ENCODE measurements at regions not wholly inside any gene's neighbourhood (a gene's known extent, or its start where the extent isn't known, plus 50 kb on each side); places are given as distances from the start of the nearest gene placed in this dataset.
"Not testable (repeated sequence)": the region's sequence is repeated elsewhere in the genome, so short reads cannot be mapped to it uniquely, and the experiment has no call there.

GRCh38 chr12:126976579-126976978 is 1290.4 kb upstream of the TMEM132C start:
- peaks cover 11% of the 10 kb centered on the region for H3K27me3 Mint-ChIP-seq (ENCODE audit: low read depth)
- TF ChIP-seq CBFB (CRISPR knock-in tag; IDR thresholded peaks at IDR 0.05; ENCODE audit: low read depth), result no peak
- TF ChIP-seq, protein P1, sequence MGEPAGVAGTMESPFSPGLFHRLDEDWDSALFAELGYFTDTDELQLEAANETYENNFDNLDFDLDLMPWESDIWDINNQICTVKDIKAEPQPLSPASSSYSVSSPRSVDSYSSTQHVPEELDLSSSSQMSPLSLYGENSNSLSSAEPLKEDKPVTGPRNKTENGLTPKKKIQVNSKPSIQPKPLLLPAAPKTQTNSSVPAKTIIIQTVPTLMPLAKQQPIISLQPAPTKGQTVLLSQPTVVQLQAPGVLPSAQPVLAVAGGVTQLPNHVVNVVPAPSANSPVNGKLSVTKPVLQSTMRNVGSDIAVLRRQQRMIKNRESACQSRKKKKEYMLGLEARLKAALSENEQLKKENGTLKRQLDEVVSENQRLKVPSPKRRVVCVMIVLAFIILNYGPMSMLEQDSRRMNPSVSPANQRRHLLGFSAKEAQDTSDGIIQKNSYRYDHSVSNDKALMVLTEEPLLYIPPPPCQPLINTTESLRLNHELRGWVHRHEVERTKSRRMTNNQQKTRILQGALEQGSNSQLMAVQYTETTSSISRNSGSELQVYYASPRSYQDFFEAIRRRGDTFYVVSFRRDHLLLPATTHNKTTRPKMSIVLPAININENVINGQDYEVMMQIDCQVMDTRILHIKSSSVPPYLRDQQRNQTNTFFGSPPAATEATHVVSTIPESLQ (CRISPR knock-in tag; IDR thresholded peaks at IDR 0.05), result no peak
- ATAC-seq (no peak), DNase-seq (ENCODE audit: low spot score) (no peak)
- H3K36me3 Mint-ChIP-seq, result peaks cover 72% of the 10 kb centered on the region
- peaks cover 95% of the 10 kb centered on the region for H3K9me3 Mint-ChIP-seq
- H3K27ac Mint-ChIP-seq, result no peak overlapping the region
- CTCF ChIA-PET, result no interaction called here
- POLR2A ChIA-PET, result no interaction called here
- H3K4me1 Mint-ChIP-seq, result no peaks in the 10 kb centered on the region
- no peak overlapping the region for H3K4me3 Mint-ChIP-seq

DNA sequence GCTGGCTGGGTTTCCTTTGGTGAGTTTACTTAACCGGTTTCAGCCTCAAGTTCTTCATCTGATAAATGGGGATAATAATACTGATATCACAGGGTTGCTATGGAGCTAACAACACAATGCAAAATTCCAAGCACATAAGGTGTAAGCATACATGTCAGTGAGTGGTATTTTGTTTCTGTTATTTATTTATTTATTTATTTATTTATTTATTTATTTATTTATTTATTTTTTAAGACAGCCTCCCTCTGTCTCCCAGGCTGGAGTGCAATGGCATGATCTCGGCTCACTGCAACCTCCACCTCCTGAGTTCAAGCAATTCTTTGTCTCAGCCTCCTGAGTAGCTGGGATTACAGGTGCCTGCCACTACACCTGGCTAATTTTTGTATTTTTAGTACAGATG is 1287.4 kb upstream of the TMEM132C start:
- Mint-ChIP-seq H3K36me3 (peaks cover 59% of the 10 kb centered on the region), H3K9me3 (peaks cover 91% of the 10 kb centered on the region), H3K27me3 (ENCODE audit: low read depth) (peaks cover 11% of the 10 kb centered on the region)
- ATAC-seq; H3K27ac Mint-ChIP-seq; H3K4me1 Mint-ChIP-seq; H3K4me3 Mint-ChIP-seq; CTCF ChIA-PET; POLR2A ChIA-PET; DNase-seq (ENCODE audit: low spot score): not testable (repeated sequence)

- Mint-ChIP-seq H3K27me3 (ENCODE audit: low read depth) (peaks cover 6% of the 10 kb centered on the region), H3K27ac (no peak overlapping the region), H3K4me3 (no peak overlapping the region), H3K4me1 (no peaks in the 10 kb centered on the region), H3K36me3 (peaks cover 58% of the 10 kb centered on the region), H3K9me3 (peaks cover 88% of the 10 kb centered on the region)
- ChIA-PET CTCF (no interaction called here), POLR2A (no interaction called here)
- no peak for ATAC-seq
- DNase-seq (ENCODE audit: low spot score), result no peak
- TF ChIP-seq USF1 (CRISPR knock-in tag; IDR thresholded peaks at IDR 0.05) (no peak), ZNF121 (CRISPR knock-in tag; IDR thresholded peaks at IDR 0.05) (no peak), TP53 (CRISPR knock-in tag; IDR thresholded peaks at IDR 0.05) (no peak), NFYB (CRISPR knock-in tag; conservative IDR thresholded peaks at IDR 0.05; ENCODE audit: low read depth) (no peak), JUN (CRISPR knock-in tag; IDR thresholded peaks at IDR 0.05) (no peak), SMAD3 (CRISPR knock-in tag; IDR thresholded peaks at IDR 0.05; ENCODE audit: borderline replicate concordance) (no peak), ELF4 (CRISPR knock-in tag; IDR thresholded peaks at IDR 0.05; ENCODE audit: low read depth) (no peak), CTCF (IDR thresholded peaks at IDR 0.05) (no peak), CREB1 (CRISPR knock-in tag; IDR thresholded peaks at IDR 0.05) (no peak), ZNF512 (CRISPR knock-in tag; IDR thresholded peaks at IDR 0.05; ENCODE audit: borderline replicate concordance) (no peak), TCF7 (CRISPR knock-in tag; IDR thresholded peaks at IDR 0.05; ENCODE audit: low read depth) (no peak), EMX1 (CRISPR knock-in tag; IDR thresholded peaks at IDR 0.05) (no peak), ATF1 (CRISPR knock-in tag; IDR thresholded peaks at IDR 0.05) (no peak)
- TF ChIP-seq, protein P2, sequence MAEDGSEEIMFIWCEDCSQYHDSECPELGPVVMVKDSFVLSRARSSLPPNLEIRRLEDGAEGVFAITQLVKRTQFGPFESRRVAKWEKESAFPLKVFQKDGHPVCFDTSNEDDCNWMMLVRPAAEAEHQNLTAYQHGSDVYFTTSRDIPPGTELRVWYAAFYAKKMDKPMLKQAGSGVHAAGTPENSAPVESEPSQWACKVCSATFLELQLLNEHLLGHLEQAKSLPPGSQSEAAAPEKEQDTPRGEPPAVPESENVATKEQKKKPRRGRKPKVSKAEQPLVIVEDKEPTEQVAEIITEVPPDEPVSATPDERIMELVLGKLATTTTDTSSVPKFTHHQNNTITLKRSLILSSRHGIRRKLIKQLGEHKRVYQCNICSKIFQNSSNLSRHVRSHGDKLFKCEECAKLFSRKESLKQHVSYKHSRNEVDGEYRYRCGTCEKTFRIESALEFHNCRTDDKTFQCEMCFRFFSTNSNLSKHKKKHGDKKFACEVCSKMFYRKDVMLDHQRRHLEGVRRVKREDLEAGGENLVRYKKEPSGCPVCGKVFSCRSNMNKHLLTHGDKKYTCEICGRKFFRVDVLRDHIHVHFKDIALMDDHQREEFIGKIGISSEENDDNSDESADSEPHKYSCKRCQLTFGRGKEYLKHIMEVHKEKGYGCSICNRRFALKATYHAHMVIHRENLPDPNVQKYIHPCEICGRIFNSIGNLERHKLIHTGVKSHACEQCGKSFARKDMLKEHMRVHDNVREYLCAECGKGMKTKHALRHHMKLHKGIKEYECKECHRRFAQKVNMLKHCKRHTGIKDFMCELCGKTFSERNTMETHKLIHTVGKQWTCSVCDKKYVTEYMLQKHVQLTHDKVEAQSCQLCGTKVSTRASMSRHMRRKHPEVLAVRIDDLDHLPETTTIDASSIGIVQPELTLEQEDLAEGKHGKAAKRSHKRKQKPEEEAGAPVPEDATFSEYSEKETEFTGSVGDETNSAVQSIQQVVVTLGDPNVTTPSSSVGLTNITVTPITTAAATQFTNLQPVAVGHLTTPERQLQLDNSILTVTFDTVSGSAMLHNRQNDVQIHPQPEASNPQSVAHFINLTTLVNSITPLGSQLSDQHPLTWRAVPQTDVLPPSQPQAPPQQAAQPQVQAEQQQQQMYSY (CRISPR knock-in tag; IDR thresholded peaks at IDR 0.05), result no peak
- TF ChIP-seq, protein P3, sequence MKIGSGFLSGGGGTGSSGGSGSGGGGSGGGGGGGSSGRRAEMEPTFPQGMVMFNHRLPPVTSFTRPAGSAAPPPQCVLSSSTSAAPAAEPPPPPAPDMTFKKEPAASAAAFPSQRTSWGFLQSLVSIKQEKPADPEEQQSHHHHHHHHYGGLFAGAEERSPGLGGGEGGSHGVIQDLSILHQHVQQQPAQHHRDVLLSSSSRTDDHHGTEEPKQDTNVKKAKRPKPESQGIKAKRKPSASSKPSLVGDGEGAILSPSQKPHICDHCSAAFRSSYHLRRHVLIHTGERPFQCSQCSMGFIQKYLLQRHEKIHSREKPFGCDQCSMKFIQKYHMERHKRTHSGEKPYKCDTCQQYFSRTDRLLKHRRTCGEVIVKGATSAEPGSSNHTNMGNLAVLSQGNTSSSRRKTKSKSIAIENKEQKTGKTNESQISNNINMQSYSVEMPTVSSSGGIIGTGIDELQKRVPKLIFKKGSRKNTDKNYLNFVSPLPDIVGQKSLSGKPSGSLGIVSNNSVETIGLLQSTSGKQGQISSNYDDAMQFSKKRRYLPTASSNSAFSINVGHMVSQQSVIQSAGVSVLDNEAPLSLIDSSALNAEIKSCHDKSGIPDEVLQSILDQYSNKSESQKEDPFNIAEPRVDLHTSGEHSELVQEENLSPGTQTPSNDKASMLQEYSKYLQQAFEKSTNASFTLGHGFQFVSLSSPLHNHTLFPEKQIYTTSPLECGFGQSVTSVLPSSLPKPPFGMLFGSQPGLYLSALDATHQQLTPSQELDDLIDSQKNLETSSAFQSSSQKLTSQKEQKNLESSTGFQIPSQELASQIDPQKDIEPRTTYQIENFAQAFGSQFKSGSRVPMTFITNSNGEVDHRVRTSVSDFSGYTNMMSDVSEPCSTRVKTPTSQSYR (CRISPR knock-in tag; IDR thresholded peaks at IDR 0.05), result no peak
- TF ChIP-seq, protein P4, sequence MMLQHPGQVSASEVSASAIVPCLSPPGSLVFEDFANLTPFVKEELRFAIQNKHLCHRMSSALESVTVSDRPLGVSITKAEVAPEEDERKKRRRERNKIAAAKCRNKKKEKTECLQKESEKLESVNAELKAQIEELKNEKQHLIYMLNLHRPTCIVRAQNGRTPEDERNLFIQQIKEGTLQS (CRISPR knock-in tag; conservative IDR thresholded peaks at IDR 0.05), result no peak
These were observed 1284.3 kb upstream of the TMEM132C start for GRCh38 chr12:126982707-126983106.
